ENCODE measurements at regions not wholly inside any gene's neighbourhood (a gene's known extent, or its start where the extent isn't known, plus 50 kb on each side); places are given as distances from the start of the nearest gene placed in this dataset.

GRCh38 chr20:11086970-11087369 is 413.2 kb upstream of the JAG1 start:
- TF ChIP-seq CTCF (IDR thresholded peaks at IDR 0.05; ENCODE audit: poor library complexity, severe bottlenecking) (no peak), EZH2 (IDR thresholded peaks at IDR 0.05; ENCODE audit: borderline replicate concordance, insufficient read depth, low read length, poor library complexity, severe bottlenecking) (no peak), POLR2AphosphoS5 (IDR thresholded peaks at IDR 0.05) (no peak)

Measured in neural cell (in vitro differentiated cells).